Posterior cingulate gyrus (tissue), 11 donors: ENCODE measurements at regions not wholly inside any gene's neighbourhood (a gene's known extent, or its start where the extent isn't known, plus 50 kb on each side); places are given as distances from the start of the nearest gene placed in this dataset.

ENCODE experiments used
- DNase-seq, 10 donors: peaks; one replicate each; pipeline versions ENCODE4 v3.0.0 to v3.0.0-alpha.2; 2020 to 2021; ENCODE audit warnings: mixed read lengths in 3 of 10
- intact Hi-C: fragments of 100-400 bp; cut with DNase I; formaldehyde crosslinking; loops from one replicate; pipeline ENCODE4 v1.15.1; 2023

- intact Hi-C loops: no loop called here
Observed at GRCh38 chr2:205937211-205937610, 148.8 kb downstream of the INO80D start.

GRCh38 chr2:205936446-205936845 is 149.5 kb downstream of the INO80D start:
- intact Hi-C loops: no loop called here
- no peak for DNase-seq

More at GRCh38 chr2:205937211-205937610, 148.8 kb downstream of the INO80D start:
- no peak for DNase-seq

GRCh38 chr2:205934443-205934842 is 151.5 kb downstream of the INO80D start:
- intact Hi-C loops: no loop called here
- DNase-seq: no peak

GRCh38 chr2:205932861-205933260 is 153.1 kb downstream of the INO80D start:
- intact Hi-C loops: no loop called here
- no peak for DNase-seq

GRCh38 chr2:205931388-205931787 is 154.6 kb downstream of the INO80D start:
- intact Hi-C loops: no loop called here
- DNase-seq: no peak

- intact Hi-C loops: no loop called here
- DNase-seq: no peak
Observed at GRCh38 chr2:205930209-205930608, 155.8 kb downstream of the INO80D start.

- intact Hi-C loops: loop anchor here (5.0 to 10.0 kb wide), 5 partner anchors 252 to 1905 kb away; no protein-coding TSS in a partner anchor
- no peak for DNase-seq
Observed at GRCh38 chr2:205929246-205929942, 156.6 kb downstream of the INO80D start.

- DNase-seq: peak; percentile 52 to 96 (median 76)
- intact Hi-C loops: loop anchor here (1.0 to 10.0 kb wide), 7 partner anchors 149 to 1901 kb away; no protein-coding TSS in a partner anchor
Observed at GRCh38 chr2:205925373-205926337, 160.3 kb downstream of the INO80D start.

GRCh38 chr2:205924676-205925075 is 161.3 kb downstream of the INO80D start:
- intact Hi-C loops: loop anchor here (1.0 to 10.0 kb wide), 6 partner anchors 148 to 1900 kb away; no protein-coding TSS in a partner anchor
- DNase-seq: no peak

GRCh38 chr2:205915130-205915524 is 170.8 kb downstream of the INO80D start:
- intact Hi-C loops: no loop called here
- DNase-seq: no peak

- intact Hi-C loops: no loop called here
- no peak for DNase-seq
Observed at GRCh38 chr2:205914213-205915129, 171.5 kb downstream of the INO80D start.

GRCh38 chr2:205913668-205914067 is 172.3 kb downstream of the INO80D start:
- intact Hi-C loops: no loop called here
- DNase-seq: no peak

GRCh38 chr2:205911306-205911705 is 174.7 kb downstream of the INO80D start:
- intact Hi-C loops: no loop called here
- DNase-seq: no peak

- intact Hi-C loops: no loop called here
- no peak for DNase-seq
Observed at GRCh38 chr2:205909184-205909572, 176.8 kb downstream of the INO80D start.

- no peak for DNase-seq
- intact Hi-C loops: no loop called here
Observed at GRCh38 chr2:205908212-205909183, 177.5 kb downstream of the INO80D start.

GRCh38 chr2:205906419-205906818 is 179.6 kb downstream of the INO80D start:
- intact Hi-C loops: no loop called here
- DNase-seq: no peak

- DNase-seq: no peak
- intact Hi-C loops: no loop called here
Observed at GRCh38 chr2:205905576-205905975, 180.4 kb downstream of the INO80D start.

GRCh38 chr2:205904873-205905272 is 181.1 kb downstream of the INO80D start:
- no peak for DNase-seq
- intact Hi-C loops: no loop called here

GRCh38 chr2:205903549-205904129 is 182.3 kb downstream of the INO80D start:
- intact Hi-C loops: no loop called here
- DNase-seq: no peak
